ENCODE measurements at regions not wholly inside any gene's neighbourhood (a gene's known extent, or its start where the extent isn't known, plus 50 kb on each side); places are given as distances from the start of the nearest gene placed in this dataset.

- TF ChIP-seq CTCF (IDR thresholded peaks at IDR 0.05): no peak
- TF ChIP-seq POLR2A (IDR thresholded peaks at IDR 0.05): no peak
Observed at GRCh38 chr11:15727520-15727914, 612.8 kb downstream of the INSC start.
